ENCODE measurements at regions not wholly inside any gene's neighbourhood (a gene's known extent, or its start where the extent isn't known, plus 50 kb on each side); places are given as distances from the start of the nearest gene placed in this dataset.

GRCh38 chr20:58149437-58150091 is 78.9 kb downstream of the ANKRD60 start:
- H3K27ac ChIP-seq, result no peak overlapping the region
- TF ChIP-seq CTCF (IDR thresholded peaks at IDR 0.05), result no peak
- TF ChIP-seq ZFX (IDR thresholded peaks at IDR 0.05; ENCODE audit: borderline replicate concordance), result no peak

DNA sequence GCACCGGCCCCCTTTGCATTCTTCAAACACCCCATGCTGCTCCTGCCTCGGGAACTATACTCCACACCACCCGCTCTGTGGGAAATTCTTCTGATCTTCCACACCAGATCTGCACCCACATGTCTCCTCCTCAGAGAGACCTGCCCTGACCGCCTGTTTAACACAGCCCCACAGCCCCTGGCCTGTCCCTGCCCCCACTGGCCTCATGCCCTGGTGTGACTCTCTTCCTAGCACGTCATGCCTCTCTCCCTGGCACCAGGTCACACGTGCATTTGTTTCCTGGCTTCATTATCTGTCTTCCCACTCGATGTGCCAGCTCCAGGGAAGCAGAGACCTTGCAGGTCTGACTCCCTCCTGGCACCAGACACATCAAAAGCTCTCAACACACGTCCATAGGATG is 79.6 kb downstream of the ANKRD60 start:
- H3K27ac ChIP-seq, result no peak overlapping the region
- TF ChIP-seq CTCF (IDR thresholded peaks at IDR 0.05), result no peak
- TF ChIP-seq ZFX (IDR thresholded peaks at IDR 0.05; ENCODE audit: borderline replicate concordance), result no peak

DNA sequence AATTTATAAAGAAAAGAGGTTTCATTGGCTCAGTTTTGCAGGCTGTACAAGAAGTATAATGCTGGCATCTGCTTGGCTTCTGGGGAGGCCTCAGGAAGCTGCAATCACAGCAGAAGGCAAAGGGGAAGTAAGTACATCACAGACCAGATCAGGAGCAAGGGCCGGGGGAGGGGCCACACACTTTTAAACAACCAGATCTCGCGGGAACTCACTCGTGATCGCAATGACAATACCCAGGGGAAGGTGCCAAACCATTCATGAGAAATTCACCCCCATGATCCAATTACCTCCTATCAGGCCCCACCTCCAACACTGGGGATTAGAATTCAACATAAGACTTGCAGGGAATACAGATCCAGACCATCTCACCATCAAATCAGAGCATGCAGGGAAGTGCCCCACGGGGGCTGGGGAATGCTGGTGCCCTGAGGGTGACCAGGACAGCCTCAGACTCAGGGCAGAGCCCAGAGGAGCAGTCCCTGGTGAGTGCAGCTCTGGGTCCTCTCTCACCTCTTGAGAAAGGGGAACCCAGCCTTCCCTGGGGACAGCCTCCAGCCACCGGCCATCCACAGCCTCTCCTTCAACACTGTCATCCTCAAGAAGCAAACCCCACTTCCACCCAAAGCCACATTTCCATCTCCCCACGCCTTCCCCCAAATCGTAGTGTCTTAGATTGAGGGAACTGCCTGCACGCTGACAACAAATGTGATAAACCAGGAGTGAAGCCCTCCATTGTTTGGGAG is 80.7 kb downstream of the ANKRD60 start:
- TF ChIP-seq CTCF (IDR thresholded peaks at IDR 0.05) (no peak), ZFX (IDR thresholded peaks at IDR 0.05; ENCODE audit: borderline replicate concordance) (no peak)
- H3K27ac ChIP-seq, result no peak overlapping the region

GRCh38 chr20:58146746-58147140 is 81.7 kb downstream of the ANKRD60 start:
- H3K27ac ChIP-seq, result no peak overlapping the region
- TF ChIP-seq ZFX (IDR thresholded peaks at IDR 0.05; ENCODE audit: borderline replicate concordance) (no peak), CTCF (IDR thresholded peaks at IDR 0.05) (no peak)

GRCh38 chr20:58146081-58146745 is 82.2 kb downstream of the ANKRD60 start:
- TF ChIP-seq CTCF (IDR thresholded peaks at IDR 0.05), result no peak
- no peak for TF ChIP-seq ZFX (IDR thresholded peaks at IDR 0.05; ENCODE audit: borderline replicate concordance)
- no peak overlapping the region for H3K27ac ChIP-seq

- no peak overlapping the region for H3K27ac ChIP-seq
- TF ChIP-seq ZFX (IDR thresholded peaks at IDR 0.05; ENCODE audit: borderline replicate concordance) (no peak), CTCF (IDR thresholded peaks at IDR 0.05) (no peak)
Measured at GRCh38 chr20:58145506-58146080, 82.9 kb downstream of the ANKRD60 start.

All from 22Rv1 (cell line).